Gastrocnemius medialis (tissue), 4 donors: ENCODE measurements at regions not wholly inside any gene's neighbourhood (a gene's known extent, or its start where the extent isn't known, plus 50 kb on each side); places are given as distances from the start of the nearest gene placed in this dataset.

ENCODE experiments used
- POLR2A ChIP-seq, 2 donors: fragments of 450-650 bp; IDR thresholded peaks; one replicate each; pipeline ENCODE4 v1.6.1; 2017; ENCODE audit warnings: antibody characterized with exemption in 2 of 2, mild to moderate bottlenecking in 2 of 2, moderate library complexity in 2 of 2
- TF ChIP-seq, protein P1 (sequence below), 5 experiments: fragments of 450-650 bp in 3 of 5; fragments of 200-600 bp in 2 of 5; sonication (generic) in 2 of 5; IDR thresholded peaks in 4 of 5; conservative IDR thresholded peaks in 1 of 5; 1 replicate in 4 of 5; 2 replicates in 1 of 5; pipeline ENCODE4 v1.5.1; 2016 to 2019; ENCODE audit warnings: antibody characterized with exemption in 5 of 5, mild to moderate bottlenecking in 3 of 5, moderate library complexity in 3 of 5

- TF ChIP-seq, protein P1, sequence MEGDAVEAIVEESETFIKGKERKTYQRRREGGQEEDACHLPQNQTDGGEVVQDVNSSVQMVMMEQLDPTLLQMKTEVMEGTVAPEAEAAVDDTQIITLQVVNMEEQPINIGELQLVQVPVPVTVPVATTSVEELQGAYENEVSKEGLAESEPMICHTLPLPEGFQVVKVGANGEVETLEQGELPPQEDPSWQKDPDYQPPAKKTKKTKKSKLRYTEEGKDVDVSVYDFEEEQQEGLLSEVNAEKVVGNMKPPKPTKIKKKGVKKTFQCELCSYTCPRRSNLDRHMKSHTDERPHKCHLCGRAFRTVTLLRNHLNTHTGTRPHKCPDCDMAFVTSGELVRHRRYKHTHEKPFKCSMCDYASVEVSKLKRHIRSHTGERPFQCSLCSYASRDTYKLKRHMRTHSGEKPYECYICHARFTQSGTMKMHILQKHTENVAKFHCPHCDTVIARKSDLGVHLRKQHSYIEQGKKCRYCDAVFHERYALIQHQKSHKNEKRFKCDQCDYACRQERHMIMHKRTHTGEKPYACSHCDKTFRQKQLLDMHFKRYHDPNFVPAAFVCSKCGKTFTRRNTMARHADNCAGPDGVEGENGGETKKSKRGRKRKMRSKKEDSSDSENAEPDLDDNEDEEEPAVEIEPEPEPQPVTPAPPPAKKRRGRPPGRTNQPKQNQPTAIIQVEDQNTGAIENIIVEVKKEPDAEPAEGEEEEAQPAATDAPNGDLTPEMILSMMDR (IDR thresholded peaks at IDR 0.05 in 4 of 5, conservative IDR thresholded peaks at IDR 0.05 in 1 of 5): no peak
- no peak for TF ChIP-seq POLR2A (IDR thresholded peaks at IDR 0.05)
Observed at GRCh38 chr2:174694196-174694878, 69.9 kb downstream of the CHRNA1 start.
